ENCODE measurements at regions not wholly inside any gene's neighbourhood (a gene's known extent, or its start where the extent isn't known, plus 50 kb on each side); places are given as distances from the start of the nearest gene placed in this dataset.
A peak's percentile ranks its signal among the peaks of the same experiment; 100 is the strongest.

DNA sequence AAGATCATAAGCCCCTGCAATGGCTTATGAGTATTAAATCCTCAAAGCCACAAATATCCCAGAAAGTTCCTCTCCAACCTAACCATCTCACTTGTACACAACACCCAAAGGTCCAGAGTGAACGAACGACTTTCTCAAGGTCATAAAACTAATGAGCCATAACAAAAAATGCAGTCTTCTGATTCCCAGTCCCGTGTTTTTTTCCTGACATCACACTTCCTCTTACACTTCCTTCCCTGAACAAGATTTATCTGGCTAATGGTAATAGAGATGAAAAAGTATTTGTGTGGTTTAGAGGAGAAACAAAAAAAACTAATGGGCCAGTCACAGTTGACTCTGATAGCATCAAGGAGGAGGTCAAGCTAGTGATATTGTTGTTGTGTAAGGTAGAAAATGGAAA lies 99.5 kb upstream of the KLHL13 start:
- Histone ChIP-seq H3K9ac (ENCODE audit: low read length) (no peak overlapping the region), H3K4me3 (ENCODE audit: insufficient read depth, low read depth, low read length) (no peak overlapping the region), H3K4me2 (ENCODE audit: low read length) (no peak overlapping the region), H3K9me3 (ENCODE audit: insufficient read depth, low read depth, low read length) (no peaks in the 10 kb centered on the region), H3K79me2 (ENCODE audit: insufficient read depth, low read length) (no peaks in the 10 kb centered on the region), H3K36me3 (ENCODE audit: insufficient read depth, low read length) (no peaks in the 10 kb centered on the region), H4K20me1 (ENCODE audit: insufficient read depth, low read length) (no peaks in the 10 kb centered on the region), H2AFZ (ENCODE audit: low read depth, low read length) (no peak overlapping the region), H3K27me3 (ENCODE audit: insufficient read depth, low read length) (no peaks in the 10 kb centered on the region), H3K27ac (ENCODE audit: low read depth, low read length) (no peak overlapping the region), H3K4me1 (ENCODE audit: insufficient read depth, low read length) (no peaks in the 10 kb centered on the region)
- Mint-ChIP-seq H3K4me1 (ENCODE audit: low read depth, unreplicated experiment) (peaks cover 11% of the 10 kb centered on the region), H3K27me3 (ENCODE audit: low read depth, unreplicated experiment) (no peaks in the 10 kb centered on the region), H3K36me3 (ENCODE audit: low read depth, unreplicated experiment) (no peaks in the 10 kb centered on the region), H3K9me3 (ENCODE audit: unreplicated experiment) (no peaks in the 10 kb centered on the region), H3K4me3 (ENCODE audit: unreplicated experiment) (no peak overlapping the region), H3K27ac (ENCODE audit: unreplicated experiment) (no peak overlapping the region)
- DNase-seq (ENCODE audit: low read depth) (peak; percentile 61), FAIRE-seq (no peak)
- no peak for TF ChIP-seq EZH2 (IDR thresholded peaks at IDR 0.05; ENCODE audit: insufficient read depth, low read length)
- TF ChIP-seq, protein P1, sequence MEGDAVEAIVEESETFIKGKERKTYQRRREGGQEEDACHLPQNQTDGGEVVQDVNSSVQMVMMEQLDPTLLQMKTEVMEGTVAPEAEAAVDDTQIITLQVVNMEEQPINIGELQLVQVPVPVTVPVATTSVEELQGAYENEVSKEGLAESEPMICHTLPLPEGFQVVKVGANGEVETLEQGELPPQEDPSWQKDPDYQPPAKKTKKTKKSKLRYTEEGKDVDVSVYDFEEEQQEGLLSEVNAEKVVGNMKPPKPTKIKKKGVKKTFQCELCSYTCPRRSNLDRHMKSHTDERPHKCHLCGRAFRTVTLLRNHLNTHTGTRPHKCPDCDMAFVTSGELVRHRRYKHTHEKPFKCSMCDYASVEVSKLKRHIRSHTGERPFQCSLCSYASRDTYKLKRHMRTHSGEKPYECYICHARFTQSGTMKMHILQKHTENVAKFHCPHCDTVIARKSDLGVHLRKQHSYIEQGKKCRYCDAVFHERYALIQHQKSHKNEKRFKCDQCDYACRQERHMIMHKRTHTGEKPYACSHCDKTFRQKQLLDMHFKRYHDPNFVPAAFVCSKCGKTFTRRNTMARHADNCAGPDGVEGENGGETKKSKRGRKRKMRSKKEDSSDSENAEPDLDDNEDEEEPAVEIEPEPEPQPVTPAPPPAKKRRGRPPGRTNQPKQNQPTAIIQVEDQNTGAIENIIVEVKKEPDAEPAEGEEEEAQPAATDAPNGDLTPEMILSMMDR (IDR thresholded peaks at IDR 0.05; ENCODE audit: insufficient read depth, low read depth, low read length): no peak

DNA sequence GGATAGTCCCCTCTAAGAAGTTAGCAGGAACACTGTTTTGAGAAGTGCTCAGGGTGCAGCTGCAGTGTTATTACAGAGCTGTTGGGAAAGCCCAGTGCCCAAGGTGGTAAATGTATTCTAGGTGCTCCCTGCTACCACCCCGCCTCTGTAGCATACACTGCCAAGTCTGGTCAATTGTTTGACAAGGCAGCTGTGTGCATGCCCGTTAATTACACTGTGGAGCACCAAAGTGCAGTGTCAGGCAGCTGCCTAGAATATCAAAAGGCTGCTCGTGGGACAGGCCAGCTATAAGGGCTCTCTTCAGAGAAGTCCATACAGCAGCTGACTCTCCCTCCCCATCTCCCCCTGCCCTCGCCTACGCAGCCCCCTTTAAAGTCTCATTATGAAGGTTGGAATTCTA lies 99.9 kb upstream of the KLHL13 start:
- Mint-ChIP-seq H3K36me3 (ENCODE audit: low read depth, unreplicated experiment) (no peaks in the 10 kb centered on the region), H3K27me3 (ENCODE audit: low read depth, unreplicated experiment) (no peaks in the 10 kb centered on the region), H3K9me3 (ENCODE audit: unreplicated experiment) (no peaks in the 10 kb centered on the region), H3K4me1 (ENCODE audit: low read depth, unreplicated experiment) (peaks cover 11% of the 10 kb centered on the region), H3K4me3 (ENCODE audit: unreplicated experiment) (no peak overlapping the region), H3K27ac (ENCODE audit: unreplicated experiment) (no peak overlapping the region)
- no peak for FAIRE-seq
- Histone ChIP-seq H2AFZ (ENCODE audit: low read depth, low read length) (no peak overlapping the region), H3K79me2 (ENCODE audit: insufficient read depth, low read length) (no peaks in the 10 kb centered on the region), H3K27ac (ENCODE audit: low read depth, low read length) (no peak overlapping the region), H3K9ac (ENCODE audit: low read length) (no peak overlapping the region), H3K4me1 (ENCODE audit: insufficient read depth, low read length) (no peaks in the 10 kb centered on the region), H3K4me3 (ENCODE audit: insufficient read depth, low read depth, low read length) (no peak overlapping the region), H3K9me3 (ENCODE audit: insufficient read depth, low read depth, low read length) (no peaks in the 10 kb centered on the region), H3K27me3 (ENCODE audit: insufficient read depth, low read length) (no peaks in the 10 kb centered on the region), H4K20me1 (ENCODE audit: insufficient read depth, low read length) (no peaks in the 10 kb centered on the region), H3K36me3 (ENCODE audit: insufficient read depth, low read length) (no peaks in the 10 kb centered on the region), H3K4me2 (ENCODE audit: low read length) (no peak overlapping the region)
- no peak for DNase-seq (ENCODE audit: low read depth)
- no peak for TF ChIP-seq EZH2 (IDR thresholded peaks at IDR 0.05; ENCODE audit: insufficient read depth, low read length)
- TF ChIP-seq, protein P1 (IDR thresholded peaks at IDR 0.05; ENCODE audit: insufficient read depth, low read depth, low read length): no peak

- TF ChIP-seq, protein P1 (IDR thresholded peaks at IDR 0.05; ENCODE audit: insufficient read depth, low read depth, low read length): no peak
- TF ChIP-seq EZH2 (IDR thresholded peaks at IDR 0.05; ENCODE audit: insufficient read depth, low read length): no peak
- Histone ChIP-seq H3K27ac (ENCODE audit: low read depth, low read length) (no peak overlapping the region), H3K4me1 (ENCODE audit: insufficient read depth, low read length) (no peaks in the 10 kb centered on the region), H3K4me2 (ENCODE audit: low read length) (no peak overlapping the region), H3K9me3 (ENCODE audit: insufficient read depth, low read depth, low read length) (no peaks in the 10 kb centered on the region), H3K9ac (ENCODE audit: low read length) (no peak overlapping the region), H3K36me3 (ENCODE audit: insufficient read depth, low read length) (no peaks in the 10 kb centered on the region), H3K79me2 (ENCODE audit: insufficient read depth, low read length) (no peaks in the 10 kb centered on the region), H2AFZ (ENCODE audit: low read depth, low read length) (no peak overlapping the region), H4K20me1 (ENCODE audit: insufficient read depth, low read length) (no peaks in the 10 kb centered on the region), H3K4me3 (ENCODE audit: insufficient read depth, low read depth, low read length) (no peak overlapping the region), H3K27me3 (ENCODE audit: insufficient read depth, low read length) (no peaks in the 10 kb centered on the region)
- H3K9me3 Mint-ChIP-seq (ENCODE audit: unreplicated experiment): no peaks in the 10 kb centered on the region
- H3K27ac Mint-ChIP-seq (ENCODE audit: unreplicated experiment): no peak overlapping the region
- FAIRE-seq (peak; percentile 37), DNase-seq (ENCODE audit: low read depth) (no peak)
- peaks cover under 1% of the 10 kb centered on the region for H3K4me1 Mint-ChIP-seq (ENCODE audit: low read depth, unreplicated experiment)
- H3K27me3 Mint-ChIP-seq (ENCODE audit: low read depth, unreplicated experiment): no peaks in the 10 kb centered on the region
- no peak overlapping the region for H3K4me3 Mint-ChIP-seq (ENCODE audit: unreplicated experiment)
- no peaks in the 10 kb centered on the region for H3K36me3 Mint-ChIP-seq (ENCODE audit: low read depth, unreplicated experiment)
These were observed 101.5 kb upstream of the KLHL13 start for GRCh38 chrX:118218079-118218478.
